Naive B cell (primary cell): ENCODE measurements at regions not wholly inside any gene's neighbourhood (a gene's known extent, or its start where the extent isn't known, plus 50 kb on each side); places are given as distances from the start of the nearest gene placed in this dataset.
"Not testable (repeated sequence)": the region's sequence is repeated elsewhere in the genome, so short reads cannot be mapped to it uniquely, and the experiment has no call there.

Experiments
- ATAC-seq, 2 donors: fragments of 150-1000 bp; cut with Tn5 transposase; 2 replicates each; pipeline ENCODE4 v1.10.0; 2021; ENCODE audit warnings: low read depth in 2 of 2, mild to moderate bottlenecking in 2 of 2, moderate library complexity in 2 of 2
- DNase-seq: peaks from one replicate; pipeline ENCODE4 v3.0.0; 2022
- H3K27ac Mint-ChIP-seq, 6 donors: one replicate each; pipeline ENCODE4 v1.8.0; 2020 to 2022; ENCODE audit warnings: mild to moderate bottlenecking in 6 of 6, mixed read lengths in 6 of 6, moderate library complexity in 5 of 6, inconsistent platforms in 2 of 6
- H3K27me3 Mint-ChIP-seq, 3 donors: one replicate each; pipeline ENCODE4 v1.8.0; 2021 to 2022; ENCODE audit warnings: mixed read lengths in 3 of 3, mild to moderate bottlenecking in 1 of 3
- H3K36me3 Mint-ChIP-seq, 2 donors: one replicate each; pipeline ENCODE4 v1.8.0; 2020 to 2022; ENCODE audit warnings: mixed read lengths in 2 of 2, inconsistent platforms in 1 of 2, mild to moderate bottlenecking in 1 of 2
- H3K4me1 Mint-ChIP-seq, 3 donors: one replicate each; pipeline ENCODE4 v1.8.0; 2020 to 2022; ENCODE audit warnings: mixed read lengths in 3 of 3, inconsistent platforms in 1 of 3, mild to moderate bottlenecking in 1 of 3, moderate library complexity in 1 of 3
- H3K4me3 Mint-ChIP-seq, 8 donors: one replicate each; pipeline ENCODE4 v1.8.0; 2020 to 2022; ENCODE audit warnings: mild to moderate bottlenecking in 8 of 8, mixed read lengths in 8 of 8, moderate library complexity in 8 of 8, inconsistent platforms in 2 of 8
- H3K9me3 Mint-ChIP-seq, 7 donors: one replicate each; pipeline ENCODE4 v1.8.0; 2020 to 2022; ENCODE audit warnings: mixed read lengths in 7 of 7, mild to moderate bottlenecking in 5 of 7, inconsistent platforms in 2 of 7, moderate library complexity in 1 of 7

- H3K36me3 Mint-ChIP-seq, H3K27ac Mint-ChIP-seq, H3K4me3 Mint-ChIP-seq, ATAC-seq, DNase-seq, H3K4me1 Mint-ChIP-seq, H3K27me3 Mint-ChIP-seq: not testable (repeated sequence)
- peaks cover 2 to 13% (median 8%) of the 10 kb centered on the region in 7 donors for H3K9me3 Mint-ChIP-seq
Observed at GRCh38 chr3:180424305-180424704, 177.7 kb upstream of the TTC14 start.

GRCh38 chr3:180430896-180431295, 171.1 kb upstream of the TTC14 start:
- Mint-ChIP-seq H3K27ac (no peak overlapping the region), H3K4me1 (no peaks in the 10 kb centered on the region), H3K27me3 (no peaks in the 10 kb centered on the region), H3K9me3 (peaks cover 2 to 23% (median 10%) of the 10 kb centered on the region in 7 donors), H3K36me3 (no peaks in the 10 kb centered on the region), H3K4me3 (no peak overlapping the region)
- DNase-seq (no peak), ATAC-seq (no peak)

DNA sequence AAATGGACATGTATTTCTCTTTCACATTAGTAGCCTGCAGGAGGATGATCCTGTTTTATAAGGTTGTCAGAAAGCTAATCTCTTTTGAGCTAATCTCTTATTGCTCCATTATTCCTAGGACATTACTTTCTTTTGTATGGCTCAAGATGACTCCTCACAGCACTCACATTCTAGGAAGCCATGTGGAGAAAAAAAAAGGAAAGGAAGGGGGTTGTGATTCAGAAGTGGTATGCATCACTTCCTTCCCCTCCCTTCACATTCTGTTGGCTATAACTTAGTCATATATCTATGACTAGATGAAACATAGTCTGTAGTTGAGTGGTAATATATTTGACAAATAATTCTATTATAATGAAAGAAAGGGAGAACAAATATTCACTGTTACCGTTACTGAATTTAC, 168.8 kb upstream of the TTC14 start:
- ATAC-seq: no peak
- DNase-seq: no peak
- H3K4me1 Mint-ChIP-seq: no peaks in the 10 kb centered on the region
- H3K9me3 Mint-ChIP-seq: peaks cover 0 to 23% (median 9%) of the 10 kb centered on the region in 7 donors
- no peak overlapping the region for H3K27ac Mint-ChIP-seq
- no peak overlapping the region for H3K4me3 Mint-ChIP-seq
- H3K36me3 Mint-ChIP-seq: no peaks in the 10 kb centered on the region
- H3K27me3 Mint-ChIP-seq: no peaks in the 10 kb centered on the region

- Mint-ChIP-seq H3K27ac (no peak overlapping the region), H3K4me3 (no peak overlapping the region), H3K4me1 (no peaks in the 10 kb centered on the region), H3K27me3 (no peaks in the 10 kb centered on the region), H3K36me3 (no peaks in the 10 kb centered on the region), H3K9me3 (peaks cover 0 to 16% (median 6%) of the 10 kb centered on the region in 7 donors)
- no peak for ATAC-seq
- DNase-seq: no peak
Observed at GRCh38 chr3:180447136-180447535, 154.8 kb upstream of the TTC14 start.

DNA sequence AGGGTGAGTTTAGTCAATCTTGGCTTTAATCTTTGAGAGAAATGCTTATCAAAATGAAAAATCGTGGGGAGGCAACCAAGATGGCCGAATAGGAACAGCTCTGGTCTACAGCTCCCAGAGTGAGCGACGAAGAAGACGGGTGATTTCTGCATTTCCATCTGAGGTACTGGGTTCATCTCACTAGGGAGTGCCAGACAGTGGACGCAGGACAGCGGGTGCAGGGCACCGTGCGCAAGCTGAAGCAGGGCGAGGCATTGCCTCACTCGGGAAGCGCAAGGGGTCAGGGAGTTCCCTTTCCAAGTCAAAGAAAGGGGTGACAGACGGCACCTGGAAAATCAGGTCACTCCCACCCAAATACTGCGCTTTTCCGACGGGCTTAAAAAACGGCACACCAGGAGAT, 153.6 kb upstream of the TTC14 start:
- ATAC-seq, H3K36me3 Mint-ChIP-seq, H3K4me3 Mint-ChIP-seq, DNase-seq, H3K4me1 Mint-ChIP-seq, H3K27me3 Mint-ChIP-seq: not testable (repeated sequence)
- Mint-ChIP-seq H3K9me3 (peaks cover 0 to 16% (median 6%) of the 10 kb centered on the region in 7 donors), H3K27ac (peak overlapping the region in 1 of 6 donors; percentile 44)

DNA sequence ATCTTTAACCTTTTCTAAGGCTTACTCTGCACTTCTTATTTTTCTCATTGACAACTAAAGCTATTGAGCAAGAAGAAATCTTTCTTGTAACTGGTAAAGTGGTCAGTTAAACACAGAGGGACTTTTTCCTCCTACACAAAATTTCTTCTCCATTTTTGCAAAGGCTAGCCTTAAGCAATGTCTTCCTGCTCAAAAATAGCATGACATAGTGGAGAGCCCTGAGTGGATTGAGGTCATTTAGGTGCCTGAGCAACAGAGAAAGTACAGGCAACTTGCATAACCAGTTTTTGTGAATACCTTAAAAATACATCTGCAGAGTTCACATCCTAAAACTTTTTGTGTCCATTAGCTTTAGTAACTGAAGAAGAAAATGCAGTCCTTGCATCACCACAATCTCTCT, 144.7 kb upstream of the TTC14 start:
- Mint-ChIP-seq H3K27me3 (no peaks in the 10 kb centered on the region), H3K4me1 (no peaks in the 10 kb centered on the region), H3K9me3 (peaks cover 0 to 9% (median 3%) of the 10 kb centered on the region in 7 donors), H3K4me3 (no peak overlapping the region), H3K27ac (no peak overlapping the region), H3K36me3 (no peaks in the 10 kb centered on the region)
- ATAC-seq: no peak
- no peak for DNase-seq

GRCh38 chr3:180466401-180467011, 135.5 kb upstream of the TTC14 start:
- no peaks in the 10 kb centered on the region for H3K27me3 Mint-ChIP-seq
- no peak overlapping the region for H3K4me3 Mint-ChIP-seq
- no peaks in the 10 kb centered on the region for H3K36me3 Mint-ChIP-seq
- DNase-seq: no peak
- H3K27ac Mint-ChIP-seq: no peak overlapping the region
- H3K9me3 Mint-ChIP-seq: peaks cover 0 to 6% (median 0%) of the 10 kb centered on the region in 7 donors
- no peaks in the 10 kb centered on the region for H3K4me1 Mint-ChIP-seq
- ATAC-seq: no peak

DNA sequence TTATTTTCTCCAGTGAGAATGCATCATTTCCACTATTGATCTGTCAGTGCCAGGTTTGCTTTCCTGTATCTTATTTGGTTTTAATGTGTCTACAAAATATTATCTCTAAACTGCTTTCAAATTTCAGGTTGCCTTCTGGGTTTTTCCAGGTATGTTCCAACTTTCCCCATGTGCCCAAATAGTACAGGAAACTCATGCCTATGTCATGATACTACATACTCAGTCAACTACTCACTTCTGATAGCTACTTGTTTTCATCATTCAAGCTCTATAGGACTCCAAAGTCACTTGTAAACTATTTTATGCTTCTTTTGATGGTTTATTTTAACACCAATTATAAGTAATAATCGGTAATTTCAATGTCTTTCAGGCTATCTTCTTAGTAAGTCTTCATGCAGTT, 134.8 kb upstream of the TTC14 start:
- DNase-seq (no peak), ATAC-seq (no peak)
- no peak overlapping the region for H3K27ac Mint-ChIP-seq
- no peaks in the 10 kb centered on the region for H3K4me1 Mint-ChIP-seq
- H3K36me3 Mint-ChIP-seq: no peaks in the 10 kb centered on the region
- H3K9me3 Mint-ChIP-seq: peaks cover 0 to 6% (median 0%) of the 10 kb centered on the region in 7 donors
- H3K4me3 Mint-ChIP-seq: no peak overlapping the region
- H3K27me3 Mint-ChIP-seq: no peaks in the 10 kb centered on the region

DNA sequence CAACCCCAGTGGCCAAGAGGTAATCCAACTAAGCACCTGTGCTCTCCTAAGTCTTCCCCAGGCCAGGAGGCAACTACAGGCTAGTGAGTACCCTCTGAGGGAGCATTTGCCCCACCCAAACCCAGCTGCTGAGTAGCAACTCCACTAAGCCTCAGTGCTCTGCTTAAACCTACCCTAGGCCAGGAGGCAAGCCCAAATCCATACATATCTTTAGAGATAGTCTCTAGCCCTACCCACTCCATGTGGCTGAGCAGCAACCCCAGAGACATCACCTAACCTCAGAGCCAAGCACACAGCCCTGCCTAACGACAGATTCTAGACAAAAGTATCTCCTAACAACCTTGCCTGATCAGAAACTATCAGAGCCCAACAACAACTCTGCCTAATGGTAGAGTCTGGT, 132.8 kb upstream of the TTC14 start:
- Mint-ChIP-seq H3K9me3 (no peaks in the 10 kb centered on the region), H3K27me3 (no peaks in the 10 kb centered on the region), H3K27ac (no peak overlapping the region), H3K4me1 (no peaks in the 10 kb centered on the region), H3K36me3 (no peaks in the 10 kb centered on the region), H3K4me3 (no peak overlapping the region)
- DNase-seq: no peak
- no peak for ATAC-seq

- Mint-ChIP-seq H3K36me3 (no peaks in the 10 kb centered on the region), H3K27ac (no peak overlapping the region), H3K27me3 (peaks cover 0 to 4% (median 0%) of the 10 kb centered on the region in 3 donors), H3K4me1 (no peaks in the 10 kb centered on the region), H3K4me3 (no peak overlapping the region), H3K9me3 (peaks cover 0 to 5% (median 3%) of the 10 kb centered on the region in 7 donors)
- DNase-seq: no peak
- ATAC-seq: no peak
Observed at GRCh38 chr3:180478695-180479094, 123.3 kb upstream of the TTC14 start.

DNA sequence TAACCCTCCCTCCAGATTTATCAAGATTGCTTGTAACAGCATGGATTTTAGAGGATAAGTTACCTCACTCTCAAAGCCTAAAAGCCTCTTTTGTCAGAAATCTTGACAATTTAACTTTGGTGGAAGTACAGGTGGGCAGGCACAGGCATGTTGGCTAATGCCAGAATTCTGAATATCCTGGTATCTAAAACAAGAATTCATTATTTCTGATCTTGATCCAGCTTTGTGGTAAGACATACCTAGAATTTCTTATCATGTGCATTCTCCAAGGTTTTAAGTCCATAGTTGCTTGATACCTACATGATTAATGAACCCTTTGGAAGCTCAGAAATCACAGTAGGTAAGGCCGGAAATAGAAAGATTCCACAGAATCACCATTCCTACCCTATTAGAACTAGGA, 109.9 kb upstream of the TTC14 start:
- H3K9me3 Mint-ChIP-seq: peaks cover 10 to 33% (median 18%) of the 10 kb centered on the region in 7 donors
- DNase-seq (no peak), ATAC-seq (no peak)
- H3K36me3 Mint-ChIP-seq: no peaks in the 10 kb centered on the region
- no peaks in the 10 kb centered on the region for H3K4me1 Mint-ChIP-seq
- no peaks in the 10 kb centered on the region for H3K27me3 Mint-ChIP-seq
- H3K4me3 Mint-ChIP-seq: no peak overlapping the region
- H3K27ac Mint-ChIP-seq: no peak overlapping the region

- Mint-ChIP-seq H3K4me3 (no peak overlapping the region), H3K27ac (no peak overlapping the region), H3K4me1 (no peaks in the 10 kb centered on the region), H3K36me3 (peaks cover 0 to 16% of the 10 kb centered on the region in 2 donors), H3K27me3 (no peaks in the 10 kb centered on the region), H3K9me3 (peaks cover 13 to 44% (median 18%) of the 10 kb centered on the region in 7 donors)
- no peak for DNase-seq
- ATAC-seq: no peak
Observed at GRCh38 chr3:180496995-180497394, 105.0 kb upstream of the TTC14 start.

DNA sequence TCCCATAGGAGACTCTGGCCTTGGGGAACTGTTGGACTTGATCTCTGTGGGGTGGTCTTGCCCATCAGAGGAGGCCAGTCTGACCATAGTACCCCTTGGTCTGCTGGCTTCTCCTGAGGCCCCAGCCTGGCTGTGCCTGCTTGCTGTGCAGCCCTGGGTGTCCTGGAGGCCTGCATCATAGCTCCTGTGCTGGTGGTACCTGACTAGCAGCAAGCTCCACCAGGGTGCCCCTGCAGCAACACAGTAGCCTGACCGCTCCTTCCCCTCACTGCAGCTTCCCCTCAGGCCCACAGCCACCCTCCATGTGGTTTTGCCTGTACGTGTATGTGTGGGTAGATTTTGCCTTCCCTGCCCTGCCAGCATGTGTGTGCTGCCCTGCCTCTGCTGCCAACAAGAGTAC, 85.6 kb upstream of the TTC14 start:
- DNase-seq: no peak
- Mint-ChIP-seq H3K4me3 (no peak overlapping the region), H3K4me1 (no peaks in the 10 kb centered on the region), H3K36me3 (peaks cover 0 to 14% of the 10 kb centered on the region in 2 donors), H3K27ac (no peak overlapping the region), H3K27me3 (no peaks in the 10 kb centered on the region), H3K9me3 (peaks cover 13 to 30% (median 24%) of the 10 kb centered on the region in 7 donors)
- ATAC-seq: no peak

- H3K4me3 Mint-ChIP-seq: no peak overlapping the region
- no peaks in the 10 kb centered on the region for H3K4me1 Mint-ChIP-seq
- no peaks in the 10 kb centered on the region for H3K27me3 Mint-ChIP-seq
- peaks cover 11 to 58% (median 18%) of the 10 kb centered on the region in 7 donors for H3K9me3 Mint-ChIP-seq
- no peak for ATAC-seq
- H3K27ac Mint-ChIP-seq: no peak overlapping the region
- H3K36me3 Mint-ChIP-seq: peaks cover 0 to 14% of the 10 kb centered on the region in 2 donors
- no peak for DNase-seq
Observed at GRCh38 chr3:180523040-180523439, 78.9 kb upstream of the TTC14 start.

DNA sequence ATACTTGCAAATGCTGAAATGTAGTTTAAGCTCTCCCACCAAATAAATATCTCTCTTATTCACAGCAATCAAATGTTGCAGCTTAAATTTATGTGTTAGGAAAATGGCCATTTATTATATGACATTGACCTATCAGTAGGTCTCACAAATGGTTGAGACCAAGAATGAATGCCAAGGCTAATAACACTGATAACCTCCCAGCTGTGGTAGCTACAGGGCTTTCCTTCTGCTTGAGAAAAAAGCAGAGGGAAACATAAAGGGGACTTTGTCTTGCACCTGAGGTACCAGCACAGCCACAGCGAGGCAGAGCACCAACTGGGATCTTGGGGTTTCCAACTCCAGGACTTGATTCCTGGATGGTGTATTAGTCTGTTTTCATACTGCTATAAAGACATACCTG, 73.1 kb upstream of the TTC14 start:
- no peaks in the 10 kb centered on the region for H3K27me3 Mint-ChIP-seq
- no peak overlapping the region for H3K27ac Mint-ChIP-seq
- H3K4me3 Mint-ChIP-seq: no peak overlapping the region
- no peak for DNase-seq
- no peaks in the 10 kb centered on the region for H3K4me1 Mint-ChIP-seq
- peaks cover 0 to 20% (median 4%) of the 10 kb centered on the region in 7 donors for H3K9me3 Mint-ChIP-seq
- H3K36me3 Mint-ChIP-seq: no peaks in the 10 kb centered on the region
- ATAC-seq: no peak
